MM.1S (cell line): ENCODE measurements at regions not wholly inside any gene's neighbourhood (a gene's known extent, or its start where the extent isn't known, plus 50 kb on each side); places are given as distances from the start of the nearest gene placed in this dataset.

Source experiments
- EZH2 ChIP-seq: fragments of 300-600 bp; sonication (generic); optimal IDR thresholded peaks from 2 replicates; pipeline ENCODE3; 2017; ENCODE audit warnings: low read depth, mild to moderate bottlenecking, antibody characterized with exemption, low read length, mixed read lengths
- EZH2phosphoT487 ChIP-seq: fragments of 300-600 bp; sonication (generic); IDR thresholded peaks from 2 replicates; pipeline ENCODE4 v1.6.1; 2018; ENCODE audit warnings: antibody characterized with exemption, low read length
- TF ChIP-seq, protein P1 (sequence below): fragments of 300-600 bp; sonication (generic); IDR thresholded peaks from 2 replicates; pipeline ENCODE4 v1.5.1; 2016; ENCODE audit warnings: antibody characterized with exemption, low read length, mixed read lengths

- TF ChIP-seq, protein P1, sequence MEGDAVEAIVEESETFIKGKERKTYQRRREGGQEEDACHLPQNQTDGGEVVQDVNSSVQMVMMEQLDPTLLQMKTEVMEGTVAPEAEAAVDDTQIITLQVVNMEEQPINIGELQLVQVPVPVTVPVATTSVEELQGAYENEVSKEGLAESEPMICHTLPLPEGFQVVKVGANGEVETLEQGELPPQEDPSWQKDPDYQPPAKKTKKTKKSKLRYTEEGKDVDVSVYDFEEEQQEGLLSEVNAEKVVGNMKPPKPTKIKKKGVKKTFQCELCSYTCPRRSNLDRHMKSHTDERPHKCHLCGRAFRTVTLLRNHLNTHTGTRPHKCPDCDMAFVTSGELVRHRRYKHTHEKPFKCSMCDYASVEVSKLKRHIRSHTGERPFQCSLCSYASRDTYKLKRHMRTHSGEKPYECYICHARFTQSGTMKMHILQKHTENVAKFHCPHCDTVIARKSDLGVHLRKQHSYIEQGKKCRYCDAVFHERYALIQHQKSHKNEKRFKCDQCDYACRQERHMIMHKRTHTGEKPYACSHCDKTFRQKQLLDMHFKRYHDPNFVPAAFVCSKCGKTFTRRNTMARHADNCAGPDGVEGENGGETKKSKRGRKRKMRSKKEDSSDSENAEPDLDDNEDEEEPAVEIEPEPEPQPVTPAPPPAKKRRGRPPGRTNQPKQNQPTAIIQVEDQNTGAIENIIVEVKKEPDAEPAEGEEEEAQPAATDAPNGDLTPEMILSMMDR = no peak
- no peak for TF ChIP-seq EZH2phosphoT487
- TF ChIP-seq EZH2 = no peak
Observed at GRCh38 chr18:28575123-28575522, 398.2 kb upstream of the CDH2 start.
